WI38 (cell line): ENCODE measurements at regions not wholly inside any gene's neighbourhood (a gene's known extent, or its start where the extent isn't known, plus 50 kb on each side); places are given as distances from the start of the nearest gene placed in this dataset.

Experiments
- H3K4me3 ChIP-seq: 2 replicates; pipeline ENCODE4 v1.5.1; 2011; ENCODE audit warnings: low read depth, mild to moderate bottlenecking, control low read depth, low read length
- TF ChIP-seq, protein P1 (sequence below): IDR thresholded peaks from 2 replicates; pipeline ENCODE4 v1.5.1; 2012; ENCODE audit warnings: low read depth, mild to moderate bottlenecking, control low read depth, low read length

DNA sequence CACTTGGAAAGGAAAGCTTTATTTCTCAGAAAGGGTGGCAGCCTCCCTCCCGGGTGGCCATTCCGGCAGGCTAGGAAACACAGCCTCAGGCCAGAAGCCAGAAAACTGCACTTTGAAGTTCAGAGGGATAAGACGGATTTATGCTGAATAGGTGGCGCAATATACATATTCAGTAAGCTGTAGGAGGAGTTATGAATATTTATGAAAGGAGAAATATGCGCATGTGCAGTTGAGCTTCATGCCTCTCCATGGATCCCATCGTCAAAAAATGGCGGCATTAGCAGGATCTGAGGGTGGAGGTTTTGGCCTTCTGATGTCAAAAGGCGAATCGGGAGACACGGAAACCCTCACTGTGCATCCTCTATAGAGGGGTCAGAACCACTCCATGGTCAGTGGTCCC is 82.3 kb downstream of the KATNIP start:
- no peak overlapping the region for H3K4me3 ChIP-seq
- TF ChIP-seq, protein P1, sequence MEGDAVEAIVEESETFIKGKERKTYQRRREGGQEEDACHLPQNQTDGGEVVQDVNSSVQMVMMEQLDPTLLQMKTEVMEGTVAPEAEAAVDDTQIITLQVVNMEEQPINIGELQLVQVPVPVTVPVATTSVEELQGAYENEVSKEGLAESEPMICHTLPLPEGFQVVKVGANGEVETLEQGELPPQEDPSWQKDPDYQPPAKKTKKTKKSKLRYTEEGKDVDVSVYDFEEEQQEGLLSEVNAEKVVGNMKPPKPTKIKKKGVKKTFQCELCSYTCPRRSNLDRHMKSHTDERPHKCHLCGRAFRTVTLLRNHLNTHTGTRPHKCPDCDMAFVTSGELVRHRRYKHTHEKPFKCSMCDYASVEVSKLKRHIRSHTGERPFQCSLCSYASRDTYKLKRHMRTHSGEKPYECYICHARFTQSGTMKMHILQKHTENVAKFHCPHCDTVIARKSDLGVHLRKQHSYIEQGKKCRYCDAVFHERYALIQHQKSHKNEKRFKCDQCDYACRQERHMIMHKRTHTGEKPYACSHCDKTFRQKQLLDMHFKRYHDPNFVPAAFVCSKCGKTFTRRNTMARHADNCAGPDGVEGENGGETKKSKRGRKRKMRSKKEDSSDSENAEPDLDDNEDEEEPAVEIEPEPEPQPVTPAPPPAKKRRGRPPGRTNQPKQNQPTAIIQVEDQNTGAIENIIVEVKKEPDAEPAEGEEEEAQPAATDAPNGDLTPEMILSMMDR, result no peak

DNA sequence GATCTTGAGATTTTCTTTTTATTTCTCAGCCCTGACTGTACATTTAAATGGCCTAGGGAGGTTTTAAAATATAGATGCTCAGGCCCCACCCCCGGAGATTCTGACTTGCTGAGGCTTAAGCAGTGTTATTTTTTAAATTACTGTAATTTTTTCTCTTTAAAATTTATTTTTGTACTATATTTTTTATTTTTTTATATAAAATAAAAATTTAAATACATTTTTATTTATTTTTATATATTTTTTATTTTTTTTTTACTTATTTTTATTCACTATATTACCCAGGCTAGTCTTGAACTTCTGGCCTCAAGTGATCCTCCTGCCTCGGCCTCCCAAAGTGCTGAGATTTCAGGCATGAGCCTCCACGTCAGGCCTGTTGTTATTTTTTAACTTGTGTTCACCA is 83.3 kb downstream of the KATNIP start:
- TF ChIP-seq, protein P1, result no peak
- H3K4me3 ChIP-seq, result no peak overlapping the region

DNA sequence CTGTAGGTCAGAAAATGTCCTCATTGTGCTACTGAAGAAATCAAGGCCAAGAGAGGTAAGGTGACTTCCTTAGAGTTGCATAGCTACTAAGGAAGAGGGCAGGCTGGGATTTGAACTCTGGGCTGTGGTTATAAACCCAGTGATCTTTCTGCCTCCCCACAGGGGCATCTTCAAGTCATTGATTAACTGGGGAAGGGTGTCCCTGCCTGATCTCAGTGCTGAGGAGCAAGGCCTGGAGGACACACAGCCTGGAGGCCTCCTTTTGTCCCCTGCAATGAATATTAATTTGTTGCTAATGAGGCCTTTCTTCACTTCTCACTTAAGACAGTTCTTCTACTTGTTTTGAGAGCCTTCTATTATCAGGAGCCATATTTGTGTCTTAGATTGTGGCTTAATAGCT is 83.8 kb downstream of the KATNIP start:
- no peak overlapping the region for H3K4me3 ChIP-seq
- TF ChIP-seq, protein P1, result no peak

DNA sequence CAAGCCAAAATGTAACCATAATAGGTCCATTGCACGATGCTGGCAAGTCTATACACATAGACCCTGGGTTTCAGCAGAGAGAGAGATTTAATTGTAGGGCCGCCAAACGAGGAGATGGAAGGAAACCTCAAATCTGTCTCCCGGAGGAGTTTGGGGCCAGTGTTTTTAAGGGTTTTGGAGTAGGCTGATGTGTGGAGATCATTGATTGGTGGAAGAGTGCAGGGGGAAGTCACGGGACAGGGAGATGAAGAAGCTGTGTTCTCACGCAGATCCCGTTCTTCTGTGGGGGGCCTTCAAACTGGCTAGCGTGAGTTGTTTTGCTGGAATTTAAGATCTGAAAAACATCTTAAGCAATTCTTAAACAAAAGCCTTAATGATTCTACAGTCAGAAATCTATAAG is 84.8 kb downstream of the KATNIP start:
- H3K4me3 ChIP-seq, result no peak overlapping the region
- TF ChIP-seq, protein P1, result no peak

DNA sequence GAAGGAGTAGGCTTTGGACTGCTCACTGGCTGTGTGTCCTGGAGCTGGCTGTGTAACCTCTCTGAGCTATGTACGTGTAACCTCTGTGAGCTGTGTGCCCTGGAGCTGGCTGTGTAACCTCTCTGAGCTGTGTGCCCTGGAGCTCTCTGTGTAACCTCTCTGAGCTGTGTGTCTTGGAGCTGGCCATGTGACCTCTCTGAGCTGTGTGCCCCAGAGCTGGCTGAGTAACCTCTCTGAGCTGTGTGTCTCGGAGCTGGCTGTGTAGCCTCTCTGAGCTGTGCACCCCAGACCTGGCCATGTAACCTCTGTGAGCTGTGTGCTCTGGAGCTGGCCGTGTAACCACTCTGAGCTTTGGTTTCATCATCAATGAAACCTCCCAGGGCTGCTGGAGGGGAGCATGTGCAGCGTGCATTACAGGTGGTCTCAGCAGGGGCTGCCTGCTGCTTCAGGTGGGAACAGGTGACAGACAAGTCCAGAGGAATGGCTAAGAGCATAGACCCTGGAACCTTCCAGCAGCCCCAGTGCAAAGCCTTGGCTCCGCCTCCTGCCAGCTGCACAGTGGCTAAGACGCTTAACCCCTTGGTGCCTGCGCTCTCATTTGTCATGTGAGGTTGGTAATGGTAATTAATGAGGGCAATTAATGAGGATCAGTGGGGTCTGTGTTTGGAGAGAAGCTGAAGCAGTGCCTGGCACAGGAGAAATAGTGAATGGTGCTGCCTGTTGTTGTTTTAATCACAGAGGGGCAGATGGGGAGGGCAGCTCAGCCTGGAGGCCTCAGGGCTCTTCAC is 86.7 kb downstream of the KATNIP start:
- TF ChIP-seq, protein P1, result no peak
- no peak overlapping the region for H3K4me3 ChIP-seq

DNA sequence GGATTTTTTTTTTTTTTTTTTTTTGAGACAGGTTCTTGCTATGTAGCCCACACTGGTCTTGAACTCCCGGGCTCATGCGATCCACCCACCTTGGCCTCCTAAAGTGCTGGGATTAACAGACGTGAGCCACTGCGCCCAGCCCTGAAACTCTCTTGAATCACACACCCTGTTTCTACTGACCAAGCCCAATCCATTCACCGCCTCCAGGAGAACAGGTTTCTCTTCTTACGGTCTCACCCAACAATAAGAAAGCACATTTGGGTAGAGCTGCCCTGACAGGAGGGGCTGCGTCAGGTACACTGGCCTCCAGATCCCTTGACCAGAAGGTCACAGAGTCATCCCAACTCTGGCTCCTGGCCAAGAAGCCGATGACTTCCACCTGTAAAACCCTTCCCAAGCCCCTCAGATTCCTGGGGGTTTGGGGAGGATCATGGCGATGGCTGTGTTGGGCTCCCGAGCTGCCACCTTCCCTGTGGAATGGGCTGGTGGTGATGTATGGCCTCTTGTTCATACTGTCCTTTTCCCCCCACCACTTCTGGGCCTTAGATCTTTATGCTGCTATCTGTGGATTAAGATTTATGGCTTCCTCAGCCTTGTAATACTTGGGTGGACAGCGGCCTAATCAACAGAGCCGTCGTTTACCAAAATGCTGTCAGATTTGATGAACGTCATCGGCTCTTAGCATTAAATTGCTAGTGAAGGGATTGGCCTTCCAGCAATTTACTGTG is 89.1 kb downstream of the KATNIP start:
- TF ChIP-seq, protein P1, result no peak
- no peak overlapping the region for H3K4me3 ChIP-seq
